MCF 10A (cell line): ENCODE measurements at regions not wholly inside any gene's neighbourhood (a gene's known extent, or its start where the extent isn't known, plus 50 kb on each side); places are given as distances from the start of the nearest gene placed in this dataset.

ENCODE experiments used
- BruUV-seq: library from RNA; stranded (reverse); fragments of 400-500 nt; replicated peaks from 2 replicates; lab custom pipeline; 2021; lab: Mats Ljungman, UMichigan
- CTCF ChIA-PET: fragments of 300-600 bp; sonication (Branson Sonifier 250); formaldehyde crosslinking; extraction: SDS; loops from one replicate; lab custom pipeline; 2021; ENCODE audit warnings: antibody characterized with exemption, inconsistent platforms; lab: Yijun Ruan, JAX
- POLR2A ChIA-PET: fragments of 300-600, 350-650 bp; sonication (Branson Sonifier 250); formaldehyde crosslinking; extraction: SDS; loops from one replicate; lab custom pipeline; 2020; ENCODE audit warnings: antibody characterized with exemption, inconsistent platforms; lab: Yijun Ruan, JAX
- DNase-seq: peaks from one replicate; pipeline ENCODE4 v3.0.0-alpha.2; 2018; ENCODE audit not compliant: unreplicated experiment
- H3K27ac Mint-ChIP-seq: one replicate; pipeline ENCODE4 v1.8.0; 2022; ENCODE audit warnings: mild to moderate bottlenecking, low read depth, mixed read lengths; ENCODE audit not compliant: unreplicated experiment
- H3K27me3 Mint-ChIP-seq: one replicate; pipeline ENCODE4 v1.8.0; 2022; ENCODE audit warnings: mixed read lengths; ENCODE audit not compliant: insufficient read depth, unreplicated experiment
- H3K36me3 Mint-ChIP-seq: one replicate; pipeline ENCODE4 v1.8.0; 2022; ENCODE audit warnings: mild to moderate bottlenecking, moderate library complexity, mixed read lengths; ENCODE audit not compliant: insufficient read depth, unreplicated experiment
- H3K4me1 Mint-ChIP-seq: one replicate; pipeline ENCODE4 v1.8.0; 2022; ENCODE audit warnings: mixed read lengths; ENCODE audit not compliant: insufficient read depth, unreplicated experiment
- H3K4me3 Mint-ChIP-seq: one replicate; pipeline ENCODE4 v1.8.0; 2022; ENCODE audit warnings: mild to moderate bottlenecking, moderate library complexity, mixed read lengths; ENCODE audit not compliant: unreplicated experiment
- H3K9me3 Mint-ChIP-seq: one replicate; pipeline ENCODE4 v1.8.0; 2022; ENCODE audit warnings: mixed read lengths; ENCODE audit not compliant: unreplicated experiment
- intact Hi-C: fragments of 100-400 bp; cut with micrococcal nuclease; formaldehyde crosslinking; loops from 2 replicates; pipeline ENCODE4 v1.14.1; 2022
- TF ChIP-seq, protein P1 (sequence below): fragments of 200-600 bp; IDR thresholded peaks from one replicate; pipeline ENCODE4 v1.8.0; 2022; ENCODE audit warnings: antibody characterized with exemption, mild to moderate bottlenecking; ENCODE audit not compliant: unreplicated experiment

DNA sequence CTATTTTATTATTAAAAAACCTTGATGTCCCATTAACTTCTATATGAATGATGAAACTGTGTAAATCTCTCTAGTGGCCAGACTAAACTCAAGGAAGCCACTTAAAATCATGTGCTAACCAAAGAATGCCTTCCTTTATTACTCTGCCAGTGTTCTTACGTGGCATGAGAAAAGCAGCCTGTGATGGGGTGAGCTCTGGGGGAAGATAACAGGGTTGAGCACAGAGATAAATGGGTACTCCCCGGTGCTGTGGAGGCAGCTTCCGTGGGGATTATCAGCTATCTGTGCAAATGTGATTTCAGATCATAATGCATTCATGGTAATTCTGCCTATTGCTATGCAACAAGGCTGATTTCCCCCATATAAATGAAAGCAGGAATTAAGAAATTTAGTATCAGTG lies 181.3 kb downstream of the CAVIN4 start:
- H3K27ac Mint-ChIP-seq, result no peak overlapping the region
- no peaks in the 10 kb centered on the region for H3K9me3 Mint-ChIP-seq
- CTCF ChIA-PET, result no interaction called here
- POLR2A ChIA-PET, result no interaction called here
- TF ChIP-seq, protein P1, sequence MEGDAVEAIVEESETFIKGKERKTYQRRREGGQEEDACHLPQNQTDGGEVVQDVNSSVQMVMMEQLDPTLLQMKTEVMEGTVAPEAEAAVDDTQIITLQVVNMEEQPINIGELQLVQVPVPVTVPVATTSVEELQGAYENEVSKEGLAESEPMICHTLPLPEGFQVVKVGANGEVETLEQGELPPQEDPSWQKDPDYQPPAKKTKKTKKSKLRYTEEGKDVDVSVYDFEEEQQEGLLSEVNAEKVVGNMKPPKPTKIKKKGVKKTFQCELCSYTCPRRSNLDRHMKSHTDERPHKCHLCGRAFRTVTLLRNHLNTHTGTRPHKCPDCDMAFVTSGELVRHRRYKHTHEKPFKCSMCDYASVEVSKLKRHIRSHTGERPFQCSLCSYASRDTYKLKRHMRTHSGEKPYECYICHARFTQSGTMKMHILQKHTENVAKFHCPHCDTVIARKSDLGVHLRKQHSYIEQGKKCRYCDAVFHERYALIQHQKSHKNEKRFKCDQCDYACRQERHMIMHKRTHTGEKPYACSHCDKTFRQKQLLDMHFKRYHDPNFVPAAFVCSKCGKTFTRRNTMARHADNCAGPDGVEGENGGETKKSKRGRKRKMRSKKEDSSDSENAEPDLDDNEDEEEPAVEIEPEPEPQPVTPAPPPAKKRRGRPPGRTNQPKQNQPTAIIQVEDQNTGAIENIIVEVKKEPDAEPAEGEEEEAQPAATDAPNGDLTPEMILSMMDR, result no peak
- intact Hi-C loops, result no loop called here
- H3K4me1 Mint-ChIP-seq, result no peaks in the 10 kb centered on the region
- H3K27me3 Mint-ChIP-seq, result no peaks in the 10 kb centered on the region
- DNase-seq, result no peak
- H3K36me3 Mint-ChIP-seq, result no peaks in the 10 kb centered on the region
- H3K4me3 Mint-ChIP-seq, result no peak overlapping the region
- no TSS peak for BruUV-seq

GRCh38 chr9:100761276-100761802 lies 183.5 kb downstream of the CAVIN4 start:
- no TSS peak for BruUV-seq
- Mint-ChIP-seq H3K4me1 (no peaks in the 10 kb centered on the region), H3K36me3 (no peaks in the 10 kb centered on the region), H3K9me3 (no peaks in the 10 kb centered on the region), H3K4me3 (no peak overlapping the region), H3K27me3 (no peaks in the 10 kb centered on the region), H3K27ac (no peak overlapping the region)
- intact Hi-C loops, result no loop called here
- TF ChIP-seq, protein P1, result no peak
- ChIA-PET CTCF (interaction anchor here (0.6 kb wide), 1 partner anchor 630 kb away, joined by 7 read pairs; no protein-coding TSS in a partner anchor), POLR2A (no interaction called here)
- DNase-seq, result no peak

DNA sequence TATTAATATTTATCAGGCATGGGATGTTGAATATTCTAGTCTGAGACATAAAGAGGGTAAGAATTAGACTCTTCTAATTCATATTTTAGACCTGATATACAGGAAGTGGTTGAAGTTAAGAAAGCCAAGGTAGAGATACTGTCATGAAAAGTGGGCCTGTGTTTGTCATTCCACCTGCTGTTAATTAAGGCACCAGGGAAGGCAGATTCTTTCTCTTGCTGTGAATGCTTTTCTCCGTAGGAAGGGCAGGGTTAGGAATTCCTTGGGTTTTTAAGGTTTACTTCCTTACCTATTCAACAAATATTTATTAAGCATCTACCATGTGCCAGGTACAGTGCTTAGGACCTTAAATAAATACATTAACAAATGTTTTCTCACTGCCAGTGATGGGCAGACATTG lies 196.4 kb downstream of the CAVIN4 start:
- TF ChIP-seq, protein P1, result no peak
- Mint-ChIP-seq H3K4me1 (no peaks in the 10 kb centered on the region), H3K27ac (no peak overlapping the region), H3K4me3 (no peak overlapping the region), H3K36me3 (no peaks in the 10 kb centered on the region), H3K9me3 (no peaks in the 10 kb centered on the region), H3K27me3 (peaks cover 31% of the 10 kb centered on the region)
- no peak for DNase-seq
- ChIA-PET POLR2A (no interaction called here), CTCF (no interaction called here)
- intact Hi-C loops, result no loop called here
- no TSS peak for BruUV-seq

DNA sequence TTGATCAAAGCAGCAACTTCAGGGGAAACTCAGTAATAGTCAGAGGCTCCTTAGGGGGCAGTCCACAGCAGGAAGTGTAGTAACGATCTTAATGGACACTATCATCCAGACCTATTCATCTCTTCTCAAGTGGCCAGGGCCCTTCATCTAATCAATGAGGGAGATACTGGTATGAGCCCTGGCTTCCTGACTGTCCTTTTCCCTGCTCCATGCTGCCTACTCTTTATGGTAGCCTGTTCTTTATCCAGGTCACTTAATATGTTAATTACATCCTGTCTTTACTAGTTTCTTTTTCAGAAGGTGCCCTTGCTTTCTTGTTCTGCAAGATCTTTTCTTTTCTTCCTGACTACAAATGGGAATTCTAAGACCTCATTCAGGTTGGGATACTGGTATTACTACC lies 197.1 kb downstream of the CAVIN4 start:
- no peaks in the 10 kb centered on the region for H3K9me3 Mint-ChIP-seq
- ChIA-PET POLR2A (no interaction called here), CTCF (no interaction called here)
- TF ChIP-seq, protein P1, result no peak
- H3K27ac Mint-ChIP-seq, result no peak overlapping the region
- no peak for DNase-seq
- no peaks in the 10 kb centered on the region for H3K36me3 Mint-ChIP-seq
- H3K4me3 Mint-ChIP-seq, result no peak overlapping the region
- peaks cover 31% of the 10 kb centered on the region for H3K27me3 Mint-ChIP-seq
- intact Hi-C loops, result no loop called here
- no peaks in the 10 kb centered on the region for H3K4me1 Mint-ChIP-seq
- BruUV-seq, result no TSS peak
